ENCODE measurements at regions not wholly inside any gene's neighbourhood (a gene's known extent, or its start where the extent isn't known, plus 50 kb on each side); places are given as distances from the start of the nearest gene placed in this dataset.
A peak's percentile ranks its signal among the peaks of the same experiment; 100 is the strongest.

GRCh38 chr18:46283268-46283667, 179.1 kb downstream of the HAUS1 start:
- POLR2A ChIA-PET = no interaction called here
- Histone ChIP-seq H3K4me3 (replicated peaks in 1 of 2; ENCODE audit: low read depth in 1 of 2, low read length in 2 of 2) (no peak overlapping the region), H3K9me3 (ENCODE audit: control insufficient read depth in 1 of 2, insufficient read depth in 1 of 2, low read depth in 1 of 2, low read length in 2 of 2) (no peaks in the 10 kb centered on the region), H3K27me3 (ENCODE audit: insufficient read depth, low read length) (no peaks in the 10 kb centered on the region), H3K36me3 (ENCODE audit: control insufficient read depth in 1 of 2, insufficient read depth in 2 of 2, low read length in 2 of 2) (no peaks in the 10 kb centered on the region), H4K20me1 (ENCODE audit: insufficient read depth) (no peaks in the 10 kb centered on the region), H3K79me2 (ENCODE audit: insufficient read depth, low read length) (no peaks in the 10 kb centered on the region), H3K9ac (ENCODE audit: low read length) (no peak overlapping the region), H3K4me2 (ENCODE audit: low read length) (no peak overlapping the region), H3K27ac (ENCODE audit: low read depth, low read length) (no peak overlapping the region), H3K4me1 (ENCODE audit: control insufficient read depth in 1 of 2, insufficient read depth in 2 of 2, low read length in 2 of 2) (no peaks in the 10 kb centered on the region), H2AFZ (ENCODE audit: low read depth, low read length, poor library complexity, severe bottlenecking) (no peak overlapping the region), H3K9me2 (ENCODE audit: insufficient read depth) (no peaks in the 10 kb centered on the region)
- RAD21 ChIA-PET (ENCODE audit: low non-redundant PET in 1 of 2, low total read pairs in 2 of 2, uncharacterized antibody in 2 of 2, unreplicated experiment in 2 of 2) = no interaction called here
- no peak for ATAC-seq
- intact Hi-C loops (cut with micrococcal nuclease) = no loop called here
- CTCF ChIA-PET = interaction anchor here (3.7 kb wide), 1 partner anchor 375 kb away, joined by 76 read pairs; the partner anchor contains the start of gene LOXHD1
- TF ChIP-seq SP1 (IDR thresholded peaks at IDR 0.05; ENCODE audit: low read depth) (no peak), JUND (IDR thresholded peaks at IDR 0.05) (no peak), MAX (IDR thresholded peaks at IDR 0.05) (no peak)
- no peak for DNase-seq (ENCODE audit: low read depth, low spot score)
- no TSS peak for BruUV-seq (replicated peaks)

- H3K9me2 ChIP-seq (ENCODE audit: insufficient read depth) = no peaks in the 10 kb centered on the region
- ChIA-PET POLR2A (no interaction called here), CTCF (no interaction called here), RAD21 (ENCODE audit: low non-redundant PET in 1 of 2, low total read pairs in 2 of 2, uncharacterized antibody in 2 of 2, unreplicated experiment in 2 of 2) (no interaction called here)
- H3K4me3 ChIP-seq (replicated peaks in 1 of 2; ENCODE audit: low read depth in 1 of 2, low read length in 2 of 2) = no peak overlapping the region
- no TSS peak for BruUV-seq (replicated peaks)
- no peaks in the 10 kb centered on the region for H3K36me3 ChIP-seq (ENCODE audit: control insufficient read depth in 1 of 2, insufficient read depth in 2 of 2, low read length in 2 of 2)
- H3K9ac ChIP-seq (ENCODE audit: low read length) = no peak overlapping the region
- TF ChIP-seq EZH2 (IDR thresholded peaks at IDR 0.05) = no peak
- no peak for TF ChIP-seq EZH2phosphoT487 (IDR thresholded peaks at IDR 0.05; ENCODE audit: borderline replicate concordance)
- peak; percentile 35 for TF ChIP-seq REST (IDR thresholded peaks at IDR 0.05; ENCODE audit: low read depth)
- no peak for TF ChIP-seq SIN3A (IDR thresholded peaks at IDR 0.05; ENCODE audit: low read depth)
- intact Hi-C loops (cut with micrococcal nuclease) = no loop called here
- no peaks in the 10 kb centered on the region for H3K9me3 ChIP-seq (ENCODE audit: control insufficient read depth in 1 of 2, insufficient read depth in 1 of 2, low read depth in 1 of 2, low read length in 2 of 2)
- ATAC-seq (no peak), DNase-seq (ENCODE audit: low read depth, low spot score) (no peak)
- H3K27ac ChIP-seq (ENCODE audit: low read depth, low read length) = no peak overlapping the region
- H3K4me1 ChIP-seq (ENCODE audit: control insufficient read depth in 1 of 2, insufficient read depth in 2 of 2, low read length in 2 of 2) = no peaks in the 10 kb centered on the region
- H3K4me2 ChIP-seq (ENCODE audit: low read length) = no peak overlapping the region
- H4K20me1 ChIP-seq (ENCODE audit: insufficient read depth) = no peaks in the 10 kb centered on the region
- H3K27me3 ChIP-seq (ENCODE audit: insufficient read depth, low read length) = no peaks in the 10 kb centered on the region
- no peaks in the 10 kb centered on the region for H3K79me2 ChIP-seq (ENCODE audit: insufficient read depth, low read length)
- no peak overlapping the region for H2AFZ ChIP-seq (ENCODE audit: low read depth, low read length, poor library complexity, severe bottlenecking)
These were observed 179.7 kb downstream of the HAUS1 start for GRCh38 chr18:46283895-46284295.

Data from HCT116 (cell line).